SK-N-SH (cell line): ENCODE measurements at regions not wholly inside any gene's neighbourhood (a gene's known extent, or its start where the extent isn't known, plus 50 kb on each side); places are given as distances from the start of the nearest gene placed in this dataset.

Source experiments
- EP300 ChIP-seq, 2 experiments: IDR thresholded peaks; 2 replicates each; pipeline versions ENCODE4 v1.4.0 to v1.6.1; 2012; ENCODE audit warnings: borderline replicate concordance in 1 of 2, low read depth in 1 of 2, low read length in 1 of 2
- EZH2phosphoT487 ChIP-seq: fragments of 200-600 bp; sonication (generic); IDR thresholded peaks from 2 replicates; pipeline ENCODE4 v1.6.1; 2017; ENCODE audit warnings: low read depth, mixed run types, mild to moderate bottlenecking, antibody characterized with exemption, moderate library complexity, borderline replicate concordance
- GABPA ChIP-seq: IDR thresholded peaks from 2 replicates; pipeline ENCODE4 v1.4.0; 2012; ENCODE audit warnings: low read depth, mild to moderate bottlenecking
- MEF2A ChIP-seq: IDR thresholded peaks from 2 replicates; pipeline ENCODE4 v1.4.0; 2012; ENCODE audit warnings: low read depth, borderline replicate concordance
- NFIC ChIP-seq: IDR thresholded peaks from 2 replicates; pipeline ENCODE4 v1.4.0; 2012; ENCODE audit warnings: borderline replicate concordance
- POLR2AphosphoS5 ChIP-seq: IDR thresholded peaks from 2 replicates; pipeline ENCODE4 v1.6.1; 2012; ENCODE audit warnings: low read depth, low read length
- RCOR1 ChIP-seq: fragments of 150-350 bp; IDR thresholded peaks from 2 replicates; pipeline ENCODE4 v1.6.1; 2017; ENCODE audit warnings: antibody characterized with exemption, low read length
- SIN3A ChIP-seq: IDR thresholded peaks from 2 replicates; pipeline ENCODE4 v1.6.1; 2012; ENCODE audit warnings: low read depth, mild to moderate bottlenecking, low read length, moderate library complexity, borderline replicate concordance
- TF ChIP-seq, protein P1 (sequence below): fragments of 200-600 bp; sonication (generic); IDR thresholded peaks from 2 replicates; pipeline ENCODE4 v1.6.1; 2017; ENCODE audit warnings: antibody characterized with exemption, mild to moderate bottlenecking, moderate library complexity
- TF ChIP-seq, protein P2 (sequence below): IDR thresholded peaks from 2 replicates; pipeline ENCODE4 v1.6.1; 2012; ENCODE audit warnings: mild to moderate bottlenecking, low read depth, low read length, moderate library complexity
- TF ChIP-seq, protein P3 (sequence below): fragments of 150-350 bp; IDR thresholded peaks from 2 replicates; pipeline ENCODE4 v1.6.1; 2016; ENCODE audit warnings: mild to moderate bottlenecking, low read depth, low read length

DNA sequence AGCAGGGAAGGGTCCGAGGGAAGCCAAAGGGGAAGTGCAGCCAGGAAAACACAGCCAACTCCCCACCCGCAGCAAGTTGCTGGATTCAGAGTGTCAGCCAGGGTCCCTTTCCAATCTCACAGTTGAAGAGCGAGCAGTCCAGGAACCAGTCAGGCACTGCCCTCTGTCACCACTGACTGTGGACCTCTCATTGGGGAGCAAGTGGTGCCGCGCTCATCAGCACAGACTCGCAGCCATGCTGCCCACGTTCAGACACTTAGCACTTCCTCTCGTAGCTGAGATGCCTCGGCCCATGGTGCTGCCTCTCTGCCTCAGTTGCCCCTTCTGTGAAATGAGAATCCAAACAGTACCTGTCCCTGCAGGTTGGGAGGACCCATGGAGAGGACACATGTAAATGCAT is 123.6 kb upstream of the CHST15 start:
- TF ChIP-seq, protein P1, sequence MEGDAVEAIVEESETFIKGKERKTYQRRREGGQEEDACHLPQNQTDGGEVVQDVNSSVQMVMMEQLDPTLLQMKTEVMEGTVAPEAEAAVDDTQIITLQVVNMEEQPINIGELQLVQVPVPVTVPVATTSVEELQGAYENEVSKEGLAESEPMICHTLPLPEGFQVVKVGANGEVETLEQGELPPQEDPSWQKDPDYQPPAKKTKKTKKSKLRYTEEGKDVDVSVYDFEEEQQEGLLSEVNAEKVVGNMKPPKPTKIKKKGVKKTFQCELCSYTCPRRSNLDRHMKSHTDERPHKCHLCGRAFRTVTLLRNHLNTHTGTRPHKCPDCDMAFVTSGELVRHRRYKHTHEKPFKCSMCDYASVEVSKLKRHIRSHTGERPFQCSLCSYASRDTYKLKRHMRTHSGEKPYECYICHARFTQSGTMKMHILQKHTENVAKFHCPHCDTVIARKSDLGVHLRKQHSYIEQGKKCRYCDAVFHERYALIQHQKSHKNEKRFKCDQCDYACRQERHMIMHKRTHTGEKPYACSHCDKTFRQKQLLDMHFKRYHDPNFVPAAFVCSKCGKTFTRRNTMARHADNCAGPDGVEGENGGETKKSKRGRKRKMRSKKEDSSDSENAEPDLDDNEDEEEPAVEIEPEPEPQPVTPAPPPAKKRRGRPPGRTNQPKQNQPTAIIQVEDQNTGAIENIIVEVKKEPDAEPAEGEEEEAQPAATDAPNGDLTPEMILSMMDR: no peak
- TF ChIP-seq EP300 (IDR thresholded peaks at IDR 0.05; ENCODE audit: borderline replicate concordance in 1 of 2, low read depth in 1 of 2, low read length in 1 of 2) (no peak), NFIC (no peak), GABPA (no peak), RCOR1 (no peak), EZH2phosphoT487 (no peak), POLR2AphosphoS5 (no peak), MEF2A (no peak), SIN3A (no peak)
- TF ChIP-seq, protein P2, sequence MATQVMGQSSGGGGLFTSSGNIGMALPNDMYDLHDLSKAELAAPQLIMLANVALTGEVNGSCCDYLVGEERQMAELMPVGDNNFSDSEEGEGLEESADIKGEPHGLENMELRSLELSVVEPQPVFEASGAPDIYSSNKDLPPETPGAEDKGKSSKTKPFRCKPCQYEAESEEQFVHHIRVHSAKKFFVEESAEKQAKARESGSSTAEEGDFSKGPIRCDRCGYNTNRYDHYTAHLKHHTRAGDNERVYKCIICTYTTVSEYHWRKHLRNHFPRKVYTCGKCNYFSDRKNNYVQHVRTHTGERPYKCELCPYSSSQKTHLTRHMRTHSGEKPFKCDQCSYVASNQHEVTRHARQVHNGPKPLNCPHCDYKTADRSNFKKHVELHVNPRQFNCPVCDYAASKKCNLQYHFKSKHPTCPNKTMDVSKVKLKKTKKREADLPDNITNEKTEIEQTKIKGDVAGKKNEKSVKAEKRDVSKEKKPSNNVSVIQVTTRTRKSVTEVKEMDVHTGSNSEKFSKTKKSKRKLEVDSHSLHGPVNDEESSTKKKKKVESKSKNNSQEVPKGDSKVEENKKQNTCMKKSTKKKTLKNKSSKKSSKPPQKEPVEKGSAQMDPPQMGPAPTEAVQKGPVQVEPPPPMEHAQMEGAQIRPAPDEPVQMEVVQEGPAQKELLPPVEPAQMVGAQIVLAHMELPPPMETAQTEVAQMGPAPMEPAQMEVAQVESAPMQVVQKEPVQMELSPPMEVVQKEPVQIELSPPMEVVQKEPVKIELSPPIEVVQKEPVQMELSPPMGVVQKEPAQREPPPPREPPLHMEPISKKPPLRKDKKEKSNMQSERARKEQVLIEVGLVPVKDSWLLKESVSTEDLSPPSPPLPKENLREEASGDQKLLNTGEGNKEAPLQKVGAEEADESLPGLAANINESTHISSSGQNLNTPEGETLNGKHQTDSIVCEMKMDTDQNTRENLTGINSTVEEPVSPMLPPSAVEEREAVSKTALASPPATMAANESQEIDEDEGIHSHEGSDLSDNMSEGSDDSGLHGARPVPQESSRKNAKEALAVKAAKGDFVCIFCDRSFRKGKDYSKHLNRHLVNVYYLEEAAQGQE: no peak
- TF ChIP-seq, protein P3, sequence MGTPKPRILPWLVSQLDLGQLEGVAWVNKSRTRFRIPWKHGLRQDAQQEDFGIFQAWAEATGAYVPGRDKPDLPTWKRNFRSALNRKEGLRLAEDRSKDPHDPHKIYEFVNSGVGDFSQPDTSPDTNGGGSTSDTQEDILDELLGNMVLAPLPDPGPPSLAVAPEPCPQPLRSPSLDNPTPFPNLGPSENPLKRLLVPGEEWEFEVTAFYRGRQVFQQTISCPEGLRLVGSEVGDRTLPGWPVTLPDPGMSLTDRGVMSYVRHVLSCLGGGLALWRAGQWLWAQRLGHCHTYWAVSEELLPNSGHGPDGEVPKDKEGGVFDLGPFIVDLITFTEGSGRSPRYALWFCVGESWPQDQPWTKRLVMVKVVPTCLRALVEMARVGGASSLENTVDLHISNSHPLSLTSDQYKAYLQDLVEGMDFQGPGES: no peak
